IMR-90 (cell line): ENCODE measurements at regions not wholly inside any gene's neighbourhood (a gene's known extent, or its start where the extent isn't known, plus 50 kb on each side); places are given as distances from the start of the nearest gene placed in this dataset.
A peak's percentile ranks its signal among the peaks of the same experiment; 100 is the strongest.

Source experiments
- CEBPB ChIP-seq: IDR thresholded peaks from 2 replicates; pipeline ENCODE4 v1.6.1; 2012; ENCODE audit warnings: low read depth, low read length, improper control_type of control experiment
- CHD1 ChIP-seq: IDR thresholded peaks from 2 replicates; pipeline ENCODE4 v1.6.1; 2012; ENCODE audit warnings: low read depth, low read length, improper control_type of control experiment
- CTCF ChIP-seq: conservative IDR thresholded peaks from 2 replicates; pipeline ENCODE4 v1.5.1; 2012; ENCODE audit warnings: mild to moderate bottlenecking, low read depth, low read length, improper control_type of control experiment
- ELK1 ChIP-seq: fragments of 150-350 bp; IDR thresholded peaks from 2 replicates; pipeline ENCODE4 v1.6.1; 2016; ENCODE audit warnings: low read depth, mild to moderate bottlenecking, low read length, moderate library complexity, borderline replicate concordance
- MAFK ChIP-seq: IDR thresholded peaks from 2 replicates; pipeline ENCODE4 v1.6.1; 2012; ENCODE audit warnings: low read depth, low read length, improper control_type of control experiment
- MXI1 ChIP-seq: IDR thresholded peaks from 2 replicates; pipeline ENCODE4 v1.6.1; 2012; ENCODE audit warnings: low read depth, mild to moderate bottlenecking, low read length, moderate library complexity, borderline replicate concordance
- NFE2L2 ChIP-seq: fragments of 150-350 bp; IDR thresholded peaks from 2 replicates; pipeline ENCODE4 v1.6.1; 2016; ENCODE audit warnings: low read depth, mild to moderate bottlenecking, low read length
- POLR2A ChIP-seq: IDR thresholded peaks from 2 replicates; pipeline ENCODE4 v1.6.1; 2012; ENCODE audit warnings: mild to moderate bottlenecking, low read depth, low read length
- RAD21 ChIP-seq: IDR thresholded peaks from 2 replicates; pipeline ENCODE4 v1.6.1; 2012; ENCODE audit warnings: low read length, improper control_type of control experiment
- SMC3 ChIP-seq: fragments of 150-350 bp; IDR thresholded peaks from 2 replicates; pipeline ENCODE4 v1.6.1; 2016; ENCODE audit warnings: low read depth, mild to moderate bottlenecking, antibody characterized with exemption, low read length, moderate library complexity
- USF2 ChIP-seq: fragments of 150-350 bp; IDR thresholded peaks from 2 replicates; pipeline ENCODE4 v1.6.1; 2017; ENCODE audit warnings: mild to moderate bottlenecking, antibody characterized with exemption, low read length, low read depth

- TF ChIP-seq NFE2L2 (no peak), CTCF (no peak), USF2 (no peak), SMC3 (no peak), MXI1 (no peak), RAD21 (no peak), ELK1 (no peak), CHD1 (no peak), POLR2A (no peak), MAFK (no peak), CEBPB (peak; percentile 76)
Measured at GRCh38 chr3:32630266-32630665, 54.7 kb upstream of the CNOT10 start.
